Neural cell (in vitro differentiated cells): ENCODE measurements at regions not wholly inside any gene's neighbourhood (a gene's known extent, or its start where the extent isn't known, plus 50 kb on each side); places are given as distances from the start of the nearest gene placed in this dataset.

Experiments
- H2AFZ ChIP-seq: fragments of 200-600, 300-800 bp; sonication (generic), shearing (Covaris generic); 2 replicates; pipeline ENCODE4 v1.6.0; 2014; ENCODE audit warnings: low read depth, mild to moderate bottlenecking, antibody characterized with exemption, low read length, moderate library complexity
- H3F3A ChIP-seq: fragments of 200-600 bp; shearing (Covaris generic); 2 replicates; pipeline ENCODE4 v1.6.1; 2016; ENCODE audit warnings: mild to moderate bottlenecking, moderate library complexity, mixed read lengths, antibody characterized with exemption, low read length; ENCODE audit not compliant: insufficient read depth, poor library complexity, severe bottlenecking
- H3K27ac ChIP-seq: fragments of 200-600, 300-800 bp; sonication (generic), shearing (Covaris generic); 2 replicates; pipeline ENCODE4 v1.5.1; 2014; ENCODE audit warnings: mild to moderate bottlenecking, low read length, moderate library complexity
- H3K27me3 ChIP-seq: fragments of 300-800, 200-600 bp; sonication (generic), shearing (Covaris generic); 2 replicates; pipeline ENCODE4 v1.6.0; 2014; ENCODE audit warnings: mild to moderate bottlenecking, low read depth, low read length, moderate library complexity; ENCODE audit not compliant: insufficient read depth
- H3K36me3 ChIP-seq: fragments of 300-800, 200-600 bp; sonication (generic), shearing (Covaris generic); 2 replicates; pipeline ENCODE4 v1.5.1; 2014; ENCODE audit warnings: mild to moderate bottlenecking, antibody characterized with exemption, low read length, moderate library complexity; ENCODE audit not compliant: insufficient read depth
- H3K4me2 ChIP-seq: fragments of 300-800, 200-600 bp; sonication (generic), shearing (Covaris generic); 2 replicates; pipeline ENCODE4 v1.6.0; 2014; ENCODE audit warnings: mild to moderate bottlenecking, low read length
- H3K4me3 ChIP-seq: fragments of 300-800, 200-600 bp; sonication (generic), shearing (Covaris generic); 2 replicates; pipeline ENCODE4 v1.5.1; 2014; ENCODE audit warnings: mild to moderate bottlenecking, low read length, moderate library complexity
- H3K79me2 ChIP-seq: fragments of 200-600 bp; shearing (Covaris generic); replicated peaks from 2 replicates; pipeline ENCODE4 v1.6.0; 2014; ENCODE audit warnings: mild to moderate bottlenecking, low read length, moderate library complexity; ENCODE audit not compliant: insufficient read depth
- H3K9ac ChIP-seq: fragments of 300-800, 200-600 bp; sonication (generic), shearing (Covaris generic); 2 replicates; pipeline ENCODE4 v1.6.1; 2016; ENCODE audit warnings: mild to moderate bottlenecking, low read length, mixed read lengths
- H3K9me2 ChIP-seq: fragments of 200-600 bp; shearing (Covaris generic); 2 replicates; pipeline ENCODE4 v1.6.1; 2016; ENCODE audit warnings: mild to moderate bottlenecking, low read length, mixed read lengths; ENCODE audit not compliant: insufficient read depth
- H3K9me3 ChIP-seq: fragments of 200-600, 300-800 bp; sonication (generic), shearing (Covaris generic); 2 replicates; pipeline ENCODE4 v1.6.1; 2016; ENCODE audit warnings: mild to moderate bottlenecking, mixed run types, low read length, moderate library complexity, mixed read lengths
- H4K20me1 ChIP-seq: fragments of 200-600 bp; shearing (Covaris generic); 2 replicates; pipeline ENCODE4 v1.6.1; 2016; ENCODE audit warnings: mild to moderate bottlenecking, mixed run types; ENCODE audit not compliant: insufficient read depth
- EP300 ChIP-seq: fragments of 450-650 bp; conservative IDR thresholded peaks from 2 replicates; pipeline ENCODE4 v1.6.1; 2014; ENCODE audit warnings: antibody characterized with exemption, mild to moderate bottlenecking, moderate library complexity; ENCODE audit not compliant: poor library complexity, severe bottlenecking
- EZH2 ChIP-seq: fragments of 200-600, 300-800 bp; shearing (Covaris generic), sonication (generic); IDR thresholded peaks from 2 replicates; pipeline ENCODE4 v1.6.1; 2014; ENCODE audit warnings: antibody characterized with exemption, low read length, borderline replicate concordance, mild to moderate bottlenecking; ENCODE audit not compliant: insufficient read depth, poor library complexity, severe bottlenecking
- MXI1 ChIP-seq: fragments of 450-650 bp; conservative IDR thresholded peaks from 2 replicates; pipeline ENCODE4 v1.6.1; 2014; ENCODE audit warnings: antibody characterized with exemption, mild to moderate bottlenecking; ENCODE audit not compliant: poor library complexity, severe bottlenecking
- POLR2AphosphoS5 ChIP-seq: IDR thresholded peaks from 2 replicates; pipeline ENCODE4 v1.6.1; 2012
- RAD21 ChIP-seq: fragments of 450-650 bp; conservative IDR thresholded peaks from 2 replicates; pipeline ENCODE4 v1.6.1; 2014; ENCODE audit warnings: antibody characterized with exemption, mild to moderate bottlenecking, moderate library complexity
- SMC3 ChIP-seq: fragments of 450-650 bp; conservative IDR thresholded peaks from 2 replicates; pipeline ENCODE4 v1.6.1; 2014; ENCODE audit warnings: antibody characterized with exemption, mild to moderate bottlenecking, moderate library complexity; ENCODE audit not compliant: poor library complexity
- TAF1 ChIP-seq: IDR thresholded peaks from 2 replicates; pipeline ENCODE4 v1.6.1; 2012; ENCODE audit warnings: low read depth
- TF ChIP-seq, protein P1 (sequence below): IDR thresholded peaks from 2 replicates; pipeline ENCODE4 v1.6.1; 2012; ENCODE audit warnings: borderline replicate concordance
- TF ChIP-seq, protein P2 (sequence below): fragments of 450-650 bp; IDR thresholded peaks from 2 replicates; pipeline ENCODE4 v1.5.1; 2014; ENCODE audit warnings: antibody characterized with exemption, mild to moderate bottlenecking, moderate library complexity; ENCODE audit not compliant: poor library complexity, severe bottlenecking

DNA sequence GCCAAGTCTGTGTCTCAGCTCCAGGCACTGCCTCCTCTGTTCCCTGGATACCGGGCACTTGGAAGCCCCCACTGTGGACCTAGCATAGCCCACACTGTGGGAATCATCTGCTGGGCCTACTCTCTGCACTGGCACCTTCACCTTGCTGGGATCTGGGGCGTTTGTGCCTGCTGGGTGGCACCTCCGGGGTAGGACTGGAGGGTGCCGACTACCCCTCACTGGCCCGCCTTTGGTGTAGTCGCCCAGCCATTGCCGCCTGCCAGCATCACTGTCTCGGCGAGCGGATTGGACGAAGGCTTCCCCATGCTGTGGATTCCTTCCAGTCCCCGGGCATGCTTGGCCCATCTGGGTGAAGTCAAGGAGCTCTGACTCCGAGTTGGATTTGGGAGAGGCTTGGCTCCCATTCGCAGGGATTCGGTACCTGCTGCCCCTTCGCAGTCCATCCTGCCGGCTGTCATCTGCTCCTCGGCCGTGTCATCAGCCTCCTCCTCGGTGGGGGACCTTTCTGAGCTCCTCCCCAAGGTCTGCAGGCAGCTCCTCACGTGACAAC is 180.6 kb upstream of the HDAC4 start:
- Histone ChIP-seq H3K4me3 (no peak overlapping the region), H3K79me2 (no peaks in the 10 kb centered on the region), H3K4me2 (no peak overlapping the region), H3K27ac (no peak overlapping the region), H3K27me3 (no peaks in the 10 kb centered on the region), H2AFZ (no peak overlapping the region), H3F3A (no peaks in the 10 kb centered on the region), H3K36me3 (no peaks in the 10 kb centered on the region), H4K20me1 (no peaks in the 10 kb centered on the region), H3K9me2 (no peaks in the 10 kb centered on the region), H3K9me3 (no peaks in the 10 kb centered on the region), H3K9ac (no peak overlapping the region)
- TF ChIP-seq SMC3 = no peak
- no peak for TF ChIP-seq EP300
- no peak for TF ChIP-seq RAD21
- TF ChIP-seq, protein P1, sequence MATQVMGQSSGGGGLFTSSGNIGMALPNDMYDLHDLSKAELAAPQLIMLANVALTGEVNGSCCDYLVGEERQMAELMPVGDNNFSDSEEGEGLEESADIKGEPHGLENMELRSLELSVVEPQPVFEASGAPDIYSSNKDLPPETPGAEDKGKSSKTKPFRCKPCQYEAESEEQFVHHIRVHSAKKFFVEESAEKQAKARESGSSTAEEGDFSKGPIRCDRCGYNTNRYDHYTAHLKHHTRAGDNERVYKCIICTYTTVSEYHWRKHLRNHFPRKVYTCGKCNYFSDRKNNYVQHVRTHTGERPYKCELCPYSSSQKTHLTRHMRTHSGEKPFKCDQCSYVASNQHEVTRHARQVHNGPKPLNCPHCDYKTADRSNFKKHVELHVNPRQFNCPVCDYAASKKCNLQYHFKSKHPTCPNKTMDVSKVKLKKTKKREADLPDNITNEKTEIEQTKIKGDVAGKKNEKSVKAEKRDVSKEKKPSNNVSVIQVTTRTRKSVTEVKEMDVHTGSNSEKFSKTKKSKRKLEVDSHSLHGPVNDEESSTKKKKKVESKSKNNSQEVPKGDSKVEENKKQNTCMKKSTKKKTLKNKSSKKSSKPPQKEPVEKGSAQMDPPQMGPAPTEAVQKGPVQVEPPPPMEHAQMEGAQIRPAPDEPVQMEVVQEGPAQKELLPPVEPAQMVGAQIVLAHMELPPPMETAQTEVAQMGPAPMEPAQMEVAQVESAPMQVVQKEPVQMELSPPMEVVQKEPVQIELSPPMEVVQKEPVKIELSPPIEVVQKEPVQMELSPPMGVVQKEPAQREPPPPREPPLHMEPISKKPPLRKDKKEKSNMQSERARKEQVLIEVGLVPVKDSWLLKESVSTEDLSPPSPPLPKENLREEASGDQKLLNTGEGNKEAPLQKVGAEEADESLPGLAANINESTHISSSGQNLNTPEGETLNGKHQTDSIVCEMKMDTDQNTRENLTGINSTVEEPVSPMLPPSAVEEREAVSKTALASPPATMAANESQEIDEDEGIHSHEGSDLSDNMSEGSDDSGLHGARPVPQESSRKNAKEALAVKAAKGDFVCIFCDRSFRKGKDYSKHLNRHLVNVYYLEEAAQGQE = no peak
- no peak for TF ChIP-seq MXI1
- no peak for TF ChIP-seq TAF1
- TF ChIP-seq, protein P2, sequence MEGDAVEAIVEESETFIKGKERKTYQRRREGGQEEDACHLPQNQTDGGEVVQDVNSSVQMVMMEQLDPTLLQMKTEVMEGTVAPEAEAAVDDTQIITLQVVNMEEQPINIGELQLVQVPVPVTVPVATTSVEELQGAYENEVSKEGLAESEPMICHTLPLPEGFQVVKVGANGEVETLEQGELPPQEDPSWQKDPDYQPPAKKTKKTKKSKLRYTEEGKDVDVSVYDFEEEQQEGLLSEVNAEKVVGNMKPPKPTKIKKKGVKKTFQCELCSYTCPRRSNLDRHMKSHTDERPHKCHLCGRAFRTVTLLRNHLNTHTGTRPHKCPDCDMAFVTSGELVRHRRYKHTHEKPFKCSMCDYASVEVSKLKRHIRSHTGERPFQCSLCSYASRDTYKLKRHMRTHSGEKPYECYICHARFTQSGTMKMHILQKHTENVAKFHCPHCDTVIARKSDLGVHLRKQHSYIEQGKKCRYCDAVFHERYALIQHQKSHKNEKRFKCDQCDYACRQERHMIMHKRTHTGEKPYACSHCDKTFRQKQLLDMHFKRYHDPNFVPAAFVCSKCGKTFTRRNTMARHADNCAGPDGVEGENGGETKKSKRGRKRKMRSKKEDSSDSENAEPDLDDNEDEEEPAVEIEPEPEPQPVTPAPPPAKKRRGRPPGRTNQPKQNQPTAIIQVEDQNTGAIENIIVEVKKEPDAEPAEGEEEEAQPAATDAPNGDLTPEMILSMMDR = no peak
- no peak for TF ChIP-seq POLR2AphosphoS5
- no peak for TF ChIP-seq EZH2

DNA sequence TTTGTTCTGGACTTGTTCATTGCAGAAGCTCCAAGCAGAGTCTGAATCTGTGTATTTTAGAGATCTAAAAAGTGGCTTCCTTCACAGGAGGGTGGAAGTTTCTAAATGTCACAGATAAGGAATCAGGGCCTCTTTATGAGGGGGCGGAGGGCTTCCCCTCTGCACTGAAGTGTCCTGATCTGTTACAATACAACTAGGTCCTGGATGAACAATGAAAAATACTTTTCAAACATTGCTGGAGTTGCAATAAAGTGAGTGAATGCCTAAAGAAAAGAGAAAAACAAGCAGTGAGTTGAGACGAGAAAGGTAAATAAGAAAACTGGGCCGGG is 179.3 kb upstream of the HDAC4 start:
- Histone ChIP-seq H3K4me2 (no peak overlapping the region), H3K27me3 (no peaks in the 10 kb centered on the region)

More for the DNA sequence above, 179.3 kb upstream of the HDAC4 start:
- TF ChIP-seq EZH2 (no peak), TAF1 (no peak), EP300 (no peak), POLR2AphosphoS5 (no peak), SMC3 (no peak)
- TF ChIP-seq, protein P1 = no peak
- TF ChIP-seq, protein P2 = no peak
- Histone ChIP-seq H2AFZ (no peak overlapping the region), H3K79me2 (no peaks in the 10 kb centered on the region), H3F3A (no peaks in the 10 kb centered on the region), H3K9ac (no peak overlapping the region), H3K36me3 (no peaks in the 10 kb centered on the region), H3K4me3 (no peak overlapping the region), H3K9me3 (no peaks in the 10 kb centered on the region), H4K20me1 (no peaks in the 10 kb centered on the region), H3K9me2 (no peaks in the 10 kb centered on the region), H3K27ac (no peak overlapping the region)
